NCI-H2196 treated with DMSO at 0.1 percent for 48 hours (cell line): ENCODE measurements at regions not wholly inside any gene's neighbourhood (a gene's known extent, or its start where the extent isn't known, plus 50 kb on each side); places are given as distances from the start of the nearest gene placed in this dataset.
"Not testable (repeated sequence)": the region's sequence is repeated elsewhere in the genome, so short reads cannot be mapped to it uniquely, and the experiment has no call there.

ENCODE experiments used
- DNase-seq: peaks from one replicate; lab custom pipeline; 2025; ENCODE audit not compliant: unreplicated experiment; lab: John Stamatoyannopoulos, UW

DNA sequence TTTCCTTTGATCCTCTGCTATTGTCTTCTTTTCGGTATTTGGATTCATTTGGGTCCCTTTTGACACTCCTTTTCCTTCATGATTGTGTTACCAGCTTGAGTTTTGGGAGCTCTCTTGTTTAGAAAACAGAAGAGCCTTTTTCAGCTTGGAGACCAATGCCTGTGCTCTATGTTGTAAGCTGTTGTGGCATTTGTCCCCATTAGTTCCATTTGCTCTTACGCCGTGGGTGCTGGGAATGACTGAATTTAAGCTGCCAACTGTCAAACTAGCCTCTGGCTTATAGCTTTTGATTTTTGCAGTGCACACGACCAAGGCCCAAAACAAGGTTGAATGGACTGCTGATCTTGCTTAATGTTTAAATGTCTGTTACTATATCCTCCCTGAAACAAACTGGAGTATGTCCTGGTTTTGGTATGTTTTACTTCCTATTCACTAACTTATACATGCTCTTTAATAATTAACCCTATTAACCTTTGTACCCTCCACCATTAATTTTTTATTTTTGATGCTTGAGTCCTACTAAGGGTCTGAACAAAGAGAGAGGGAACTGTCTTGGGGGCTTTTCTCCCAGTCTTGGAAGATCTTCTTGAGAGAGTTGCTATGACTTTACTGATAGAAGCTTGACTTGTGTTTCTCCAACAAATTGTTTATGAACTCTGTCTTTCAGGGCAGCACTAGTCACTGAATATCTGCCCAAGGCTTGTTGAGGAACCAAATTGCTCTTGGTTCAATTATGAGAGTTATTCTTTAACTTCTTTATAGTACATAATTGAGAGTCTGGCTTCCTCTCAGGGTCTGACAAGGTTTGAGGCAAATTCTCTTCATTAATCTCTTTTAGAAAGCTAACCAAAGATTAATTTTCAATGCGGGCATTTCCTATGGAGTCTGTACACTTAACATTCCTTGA lies 100.3 kb upstream of the SIRPG start:
- DNase-seq = no peak

DNA sequence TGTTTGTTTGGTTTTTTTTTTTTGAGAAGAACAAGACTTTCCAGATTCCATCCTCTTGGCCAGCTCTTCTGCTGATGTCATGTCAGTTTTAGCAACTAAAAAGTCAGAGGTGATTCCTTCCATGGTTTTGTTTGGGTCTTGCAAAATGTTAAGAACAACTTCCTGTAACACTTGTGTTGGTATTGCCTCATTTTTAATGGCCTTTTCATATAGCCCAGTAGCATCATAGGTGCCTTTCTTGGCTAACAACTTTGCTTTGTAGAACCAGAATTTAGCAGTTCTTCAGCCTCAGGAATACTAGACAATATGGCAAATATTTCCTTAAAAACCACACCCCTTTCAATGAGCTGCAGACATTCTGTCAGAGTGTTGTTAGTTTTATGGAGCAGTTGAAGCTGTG lies 99.5 kb upstream of the SIRPG start:
- no peak for DNase-seq

DNA sequence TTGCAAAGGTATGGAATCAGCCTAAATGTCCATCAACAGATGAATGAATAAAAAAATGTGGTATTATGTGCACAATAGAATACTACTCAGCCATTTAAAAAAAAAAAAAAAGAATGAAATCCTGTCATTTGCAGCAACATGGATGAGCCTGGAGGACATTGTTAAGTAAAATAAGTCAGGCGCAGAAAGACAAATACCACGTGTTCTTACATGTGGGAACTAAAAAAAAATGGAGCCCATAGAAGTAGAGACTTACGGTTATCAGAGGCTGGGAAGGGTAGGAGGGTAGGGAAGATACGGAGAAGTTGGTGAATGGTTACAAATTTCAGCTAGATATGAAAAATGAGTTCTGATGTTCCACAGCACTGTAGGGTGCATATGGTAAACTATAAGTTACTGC lies 97.2 kb upstream of the SIRPG start:
- DNase-seq = no peak

DNA sequence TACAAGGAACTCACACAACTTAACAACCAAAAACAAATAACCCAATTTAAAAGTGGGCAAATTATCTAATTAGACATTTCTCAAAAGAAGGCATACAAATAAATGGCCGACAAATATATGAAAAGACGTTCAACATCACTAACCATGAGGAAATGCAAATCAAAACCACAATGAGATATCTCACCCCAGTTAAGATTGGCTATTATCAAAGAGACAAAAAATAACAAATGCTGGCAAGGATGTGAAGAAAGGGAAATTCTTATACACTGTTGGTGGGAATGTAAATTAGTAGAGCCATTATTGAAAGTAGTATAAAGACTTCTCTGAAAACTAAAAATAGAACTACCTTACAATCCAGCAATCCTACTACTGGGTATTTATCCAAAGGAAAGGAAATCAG lies 96.7 kb upstream of the SIRPG start:
- DNase-seq = no peak

DNA sequence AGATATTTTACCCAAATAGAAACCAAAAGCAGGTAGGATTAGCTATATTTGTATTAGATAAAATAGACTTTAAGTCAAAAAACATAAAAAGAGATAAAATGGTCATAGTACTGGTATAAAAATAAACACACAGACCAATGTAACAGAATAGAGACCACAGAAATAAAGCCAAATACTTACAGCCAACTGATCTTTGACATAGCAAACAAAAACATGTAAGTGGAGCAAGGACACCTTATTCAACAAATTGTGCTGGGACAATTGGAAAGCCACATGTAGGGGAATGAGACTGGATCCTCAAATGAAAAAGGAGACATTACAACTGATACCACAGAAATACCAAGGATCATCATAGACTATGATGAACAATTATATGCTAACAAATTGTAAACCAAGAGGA lies 94.5 kb upstream of the SIRPG start:
- DNase-seq = no peak

DNA sequence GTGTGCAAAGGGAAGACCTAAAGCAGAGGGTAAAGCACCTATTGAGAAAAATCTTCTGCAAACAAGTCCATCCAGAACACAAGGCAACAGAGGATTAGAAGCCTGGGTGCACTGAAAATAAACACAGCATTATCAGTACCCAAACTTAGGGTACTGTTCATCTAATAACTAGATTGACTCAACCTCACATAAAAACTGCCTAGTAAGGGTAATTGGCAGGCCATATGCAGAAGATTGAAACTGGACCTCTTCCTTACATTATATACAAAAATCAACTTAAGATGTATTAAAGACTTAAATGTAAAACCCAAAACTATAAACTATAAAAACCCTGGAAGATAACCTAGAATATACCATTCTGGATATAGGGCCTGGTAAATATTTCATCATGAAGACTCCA lies 91.2 kb upstream of the SIRPG start:
- DNase-seq = no peak

DNA sequence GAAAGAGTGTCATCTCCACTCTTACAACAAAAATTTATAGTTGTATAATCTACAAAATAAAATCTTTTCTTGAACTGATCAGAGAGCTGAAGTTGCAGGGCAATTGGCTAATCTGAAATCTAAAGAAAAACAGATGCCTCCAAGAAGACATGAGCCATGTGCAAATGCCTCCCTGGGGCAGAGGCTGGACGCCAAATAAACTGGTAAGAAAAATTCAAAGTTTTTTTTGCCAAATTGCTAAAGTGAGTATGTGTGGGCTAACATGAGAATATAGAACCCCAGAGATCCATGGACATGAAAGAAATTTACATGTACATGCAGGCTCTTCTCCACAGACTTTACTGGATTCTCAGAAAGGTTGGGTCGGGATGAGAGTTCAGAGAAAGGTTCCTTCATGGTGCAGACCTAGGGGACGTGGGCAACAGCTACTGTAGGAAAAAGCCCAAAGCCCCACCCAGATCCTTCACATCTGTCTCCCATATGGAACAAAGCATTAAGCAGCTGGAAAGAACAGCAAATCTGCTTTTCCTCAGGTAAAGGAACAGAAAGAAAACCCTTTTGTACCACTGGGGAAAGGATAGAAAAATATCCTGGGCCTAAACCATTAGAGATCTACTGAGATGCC lies 90.5 kb upstream of the SIRPG start:
- no peak for DNase-seq

DNA sequence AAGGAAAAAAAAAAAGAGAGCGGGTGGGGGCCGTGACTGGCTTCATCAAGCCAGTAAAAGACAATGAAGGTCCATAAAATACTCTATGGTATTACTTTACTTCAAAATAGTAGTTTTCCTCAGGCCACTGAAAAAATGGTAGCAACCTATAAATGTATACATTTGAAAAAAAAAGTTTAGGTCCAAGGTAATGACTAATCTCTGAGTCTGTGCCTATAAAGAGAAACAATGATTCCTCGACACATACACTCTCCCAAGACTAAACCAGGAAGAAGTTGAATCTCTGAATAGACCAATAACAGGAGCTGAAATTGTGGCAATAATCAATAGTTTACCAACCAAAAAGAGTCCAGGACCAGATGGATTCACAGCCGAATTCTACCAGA lies 84.5 kb upstream of the SIRPG start:
- not testable (repeated sequence) for DNase-seq

DNA sequence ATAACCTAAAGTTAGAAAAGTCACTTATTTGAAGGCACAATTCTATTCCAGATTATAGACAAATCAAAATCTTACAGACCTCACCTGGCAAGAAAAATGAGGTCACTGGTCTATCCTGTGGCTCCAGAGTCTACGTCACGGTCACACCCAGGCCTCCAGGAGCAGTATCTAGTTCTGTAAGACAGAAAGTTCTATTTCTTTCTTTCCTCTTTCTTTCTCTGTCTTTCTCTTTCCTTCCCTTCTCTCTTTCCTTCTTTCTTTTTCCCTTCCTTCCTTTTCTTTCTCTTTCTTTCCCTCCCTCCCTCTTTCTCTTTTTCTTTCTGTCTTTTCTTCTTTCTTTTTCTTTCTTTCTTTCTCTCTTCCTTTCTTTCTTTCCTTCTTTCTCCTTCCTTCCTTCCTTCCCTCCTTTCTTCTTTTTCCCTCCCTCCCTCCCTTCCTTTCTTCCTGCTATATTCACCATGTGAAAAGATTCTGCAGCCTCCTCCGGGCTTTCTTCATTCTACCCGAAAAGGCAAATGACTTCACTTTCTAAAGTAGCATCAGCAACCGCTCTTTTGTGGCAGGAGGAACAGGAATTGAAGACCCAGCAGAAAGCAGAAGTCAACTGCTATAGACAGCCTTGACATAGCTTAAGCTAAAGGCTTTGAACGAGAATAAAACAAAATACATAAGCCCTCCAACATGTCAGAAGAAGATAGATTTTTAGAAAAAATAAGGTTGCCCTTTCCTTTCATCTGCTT lies 83.9 kb upstream of the SIRPG start:
- DNase-seq = no peak

DNA sequence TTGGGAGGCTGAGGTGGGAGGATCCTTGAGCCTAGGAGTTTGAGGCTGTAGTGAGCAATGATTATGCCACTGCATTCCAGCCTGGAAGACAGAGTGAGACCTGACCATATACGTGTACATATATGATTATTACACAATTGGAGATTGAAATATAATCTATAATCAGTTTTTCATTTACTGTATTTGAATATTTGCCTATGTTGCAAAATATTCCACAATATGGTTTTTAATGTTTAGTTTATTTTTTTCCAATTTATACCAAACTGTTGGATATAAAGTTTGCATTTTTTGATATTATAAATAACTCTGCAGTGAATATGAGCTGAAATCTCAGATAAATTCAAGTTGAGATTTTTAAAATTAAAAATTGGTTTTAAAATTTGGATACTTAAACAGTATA lies 79.6 kb upstream of the SIRPG start:
- DNase-seq = no peak

DNA sequence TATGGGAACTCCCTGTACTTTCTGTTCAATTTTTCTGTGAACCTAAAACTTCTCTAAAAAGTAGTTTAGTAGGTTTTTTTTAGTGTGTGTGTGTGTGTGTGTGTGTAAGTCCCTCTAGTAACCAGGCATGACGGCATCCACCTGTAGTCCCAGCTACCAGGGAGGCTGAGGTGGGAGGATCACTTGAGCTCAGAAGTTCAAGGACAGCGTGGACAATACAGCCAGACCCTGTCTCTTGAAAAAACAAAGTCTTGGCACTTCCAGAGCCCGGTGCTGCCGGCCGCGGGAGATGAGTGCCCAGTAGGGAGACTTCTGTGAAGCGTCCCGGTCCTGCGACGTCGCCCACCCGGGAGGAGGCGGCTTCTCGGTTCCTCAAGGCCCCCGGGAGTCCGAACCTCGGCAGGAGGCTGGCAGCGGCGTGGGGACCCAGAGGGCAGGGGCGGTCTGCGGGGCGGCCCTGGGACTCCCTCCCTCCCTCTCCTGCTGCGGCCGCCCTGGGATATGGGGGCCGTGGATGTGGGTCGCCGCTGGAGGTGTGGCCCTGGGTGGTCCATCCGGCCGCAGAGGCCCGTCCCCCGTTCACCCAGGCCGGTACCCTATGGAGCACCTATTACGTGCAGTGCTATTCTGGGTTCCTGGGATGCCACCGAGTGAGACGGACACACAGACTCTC lies 78.0 kb upstream of the SIRPG start:
- DNase-seq = no peak

DNA sequence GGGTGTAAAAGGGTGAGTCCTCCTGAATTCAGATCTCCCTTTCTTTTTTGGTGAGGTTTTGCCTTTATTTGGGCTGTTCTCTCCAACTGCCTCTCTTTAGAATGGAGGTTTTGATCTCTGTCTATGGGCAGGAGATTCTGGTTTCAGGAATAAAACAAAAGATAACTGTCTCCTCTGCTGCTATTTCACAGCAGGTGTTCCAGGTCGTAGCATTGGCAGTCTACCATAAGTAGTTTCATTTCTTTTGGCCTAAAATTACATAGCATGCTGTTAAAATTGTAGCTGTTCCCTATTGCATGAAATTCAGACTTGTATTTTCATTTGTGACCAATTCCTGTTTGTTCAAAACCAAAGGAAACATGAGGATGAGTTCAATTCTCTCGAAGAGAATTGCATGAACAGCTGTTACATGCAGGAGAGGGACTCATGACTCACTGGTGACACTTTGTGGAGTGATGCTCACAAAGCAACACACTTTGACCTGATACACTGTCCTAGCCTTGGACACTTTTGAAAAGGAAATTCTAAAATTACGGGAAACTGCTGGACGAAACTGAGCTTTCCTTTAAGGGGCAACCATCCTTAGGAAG lies 76.8 kb upstream of the SIRPG start:
- DNase-seq = no peak

DNA sequence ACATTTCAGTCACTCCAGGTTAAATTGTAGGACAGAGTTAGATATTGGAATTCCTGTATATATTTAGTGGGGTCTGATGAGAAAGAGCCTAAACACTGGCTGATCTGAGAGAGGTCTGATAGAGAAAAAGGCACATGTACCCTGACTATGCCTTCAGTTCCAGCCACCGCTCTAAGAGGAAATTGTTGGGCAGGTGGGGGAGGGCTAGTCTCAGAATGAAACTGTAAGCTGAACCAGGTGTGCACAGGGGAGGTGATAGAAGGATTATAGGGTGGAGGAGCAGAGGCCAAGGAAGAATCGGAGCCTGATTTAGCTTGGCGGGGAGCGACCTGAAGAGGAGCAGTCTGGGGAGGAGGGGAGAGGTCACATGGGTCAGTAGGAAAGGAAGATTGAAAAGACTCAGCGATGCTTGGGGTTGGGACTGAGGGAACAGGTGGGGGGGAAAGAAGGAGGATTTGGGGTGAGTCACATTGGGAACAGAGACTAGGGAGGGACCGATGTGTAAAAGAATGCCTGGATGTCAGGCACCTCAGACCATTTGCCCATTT lies 74.3 kb upstream of the SIRPG start:
- not testable (repeated sequence) for DNase-seq

DNA sequence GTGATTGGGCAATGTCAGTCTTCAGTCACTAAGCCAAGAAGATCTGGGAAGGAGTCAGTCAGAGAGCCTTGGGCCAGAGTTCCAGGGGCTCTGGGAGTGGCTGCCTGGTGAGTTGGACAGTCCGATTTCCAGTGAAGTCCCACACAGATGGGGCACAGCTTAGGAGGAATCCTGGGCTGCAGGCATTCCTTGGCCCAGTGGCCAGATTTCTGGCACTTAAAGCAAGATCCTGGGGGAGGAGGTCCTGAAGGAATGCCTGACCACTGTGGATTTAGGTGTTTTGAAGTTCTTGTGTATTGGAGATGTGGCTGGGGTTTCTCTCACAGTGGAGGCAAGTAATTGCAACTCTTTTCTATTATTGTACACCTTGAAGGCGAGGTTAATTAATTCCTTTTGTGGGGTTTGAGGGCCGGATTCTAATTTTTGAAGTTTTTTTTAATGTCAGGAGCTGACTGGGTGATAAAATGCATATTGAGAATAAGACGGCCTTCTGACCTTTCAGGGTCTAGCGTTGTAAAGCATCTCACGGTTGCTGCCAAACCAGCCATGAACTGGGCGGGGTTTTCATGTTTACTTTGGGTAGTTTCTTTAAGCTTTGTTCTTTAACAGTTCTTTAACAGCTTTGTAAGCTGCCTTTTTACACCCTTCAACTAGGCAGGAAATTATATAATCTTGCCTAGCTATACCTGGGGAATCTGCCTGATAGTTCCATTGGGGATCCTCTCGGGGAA lies 73.6 kb upstream of the SIRPG start:
- not testable (repeated sequence) for DNase-seq

DNA sequence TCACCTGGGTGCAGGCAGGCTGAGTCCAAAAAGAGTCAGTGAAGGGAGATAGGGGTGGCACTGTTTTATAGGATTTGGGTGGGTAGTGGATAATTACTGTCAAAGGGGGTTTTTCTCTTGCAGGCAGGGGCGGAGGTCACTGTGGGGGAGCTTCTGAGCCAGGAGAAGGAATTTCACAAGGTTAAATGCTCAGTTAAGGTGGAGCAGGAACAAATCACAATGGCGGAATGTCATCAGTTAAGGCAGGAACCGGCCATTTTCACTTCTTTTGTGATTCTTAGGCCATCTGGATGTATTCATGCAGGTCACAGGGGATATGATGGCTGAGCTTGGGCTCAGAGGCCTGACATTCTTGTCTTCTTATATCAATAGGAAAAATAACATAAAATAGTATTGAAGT lies 69.7 kb upstream of the SIRPG start:
- DNase-seq = not testable (repeated sequence)

DNA sequence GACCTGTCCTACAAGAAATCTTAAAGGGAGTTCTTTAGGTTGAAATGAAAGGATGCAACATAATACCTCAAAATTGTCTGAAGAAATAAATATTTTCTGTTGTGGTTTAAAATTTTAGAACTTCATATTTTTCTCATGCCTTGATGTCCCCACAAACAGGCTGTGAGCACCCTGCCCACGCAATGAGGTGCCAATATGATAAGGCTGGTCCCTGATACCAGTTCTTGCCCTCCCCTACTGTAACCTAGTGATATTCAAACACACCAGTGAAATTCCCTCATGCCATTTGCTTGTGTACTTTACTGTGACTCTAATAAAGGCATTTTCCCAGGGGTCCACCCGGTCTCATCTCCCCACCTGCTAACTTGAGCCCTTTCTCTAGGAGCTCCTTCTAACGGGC lies 67.3 kb upstream of the SIRPG start:
- no peak for DNase-seq

DNA sequence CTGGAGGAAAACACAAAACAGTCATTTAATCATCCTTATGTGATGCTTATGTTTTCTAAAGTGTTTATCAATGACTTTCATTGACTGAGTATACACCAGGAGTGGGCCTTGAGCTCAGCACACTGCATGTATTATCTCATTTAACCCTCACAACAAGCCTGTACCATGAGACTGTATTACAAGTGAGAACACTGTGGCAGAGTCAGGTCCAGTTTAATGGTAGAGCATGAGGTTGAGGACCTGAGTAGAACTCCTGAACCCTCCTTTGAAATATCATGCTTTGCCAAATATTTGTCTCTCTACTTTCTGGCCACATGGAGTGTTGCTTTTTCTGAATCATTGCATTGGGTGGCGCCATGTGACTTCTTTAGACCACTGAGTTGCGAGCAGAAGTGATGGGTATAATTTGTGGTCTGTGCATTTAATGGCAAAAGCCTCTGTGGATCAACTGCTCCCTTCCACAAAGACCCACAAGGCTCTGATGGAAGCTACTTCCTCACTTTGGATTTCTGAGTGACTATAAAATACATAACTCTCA lies 65.0 kb upstream of the SIRPG start:
- DNase-seq = no peak

DNA sequence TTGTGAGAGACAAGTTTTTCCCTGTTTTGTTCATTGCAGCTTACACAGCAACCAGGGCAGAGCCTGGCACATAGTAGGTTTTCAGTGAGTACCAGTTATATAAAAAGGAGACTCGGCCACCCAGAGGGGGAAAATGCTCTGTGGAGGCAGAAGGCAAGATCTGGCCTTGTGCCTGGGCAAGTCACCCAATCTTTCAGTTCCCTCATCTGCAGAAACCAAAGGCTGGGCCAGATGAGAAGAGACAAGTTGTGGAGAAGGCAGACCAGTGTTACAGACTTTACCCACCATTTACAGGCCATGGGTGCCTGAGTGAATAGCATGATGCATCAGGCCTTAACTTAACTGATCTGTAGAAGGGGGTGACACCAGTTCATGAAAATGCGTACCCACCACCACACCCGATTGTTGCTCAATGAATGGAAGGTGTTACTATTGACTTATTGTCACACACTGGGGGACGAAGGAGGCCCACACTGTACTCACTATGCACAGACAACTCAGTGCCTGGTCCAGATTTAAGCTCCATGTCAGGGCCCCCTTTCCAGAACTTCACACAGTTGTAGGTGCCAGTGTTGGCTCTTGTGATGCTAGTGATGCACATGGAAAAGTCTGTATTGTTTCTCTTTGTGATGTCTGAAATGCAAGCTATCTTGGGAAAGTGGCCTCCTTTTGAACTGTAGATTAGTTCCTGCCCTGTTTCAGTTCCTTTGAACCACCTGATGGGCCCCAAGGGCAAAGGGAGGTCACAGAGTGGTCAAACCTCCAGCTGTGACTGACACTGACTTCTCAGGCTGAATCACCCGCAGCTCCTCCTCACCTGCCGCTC lies 64.3 kb upstream of the SIRPG start:
- DNase-seq = no peak
